ENCODE measurements at regions not wholly inside any gene's neighbourhood (a gene's known extent, or its start where the extent isn't known, plus 50 kb on each side); places are given as distances from the start of the nearest gene placed in this dataset.

- no peak overlapping the region for H3K27ac ChIP-seq
- no peak for TF ChIP-seq CTCF (conservative IDR thresholded peaks at IDR 0.05)
Observed at GRCh38 chr6:163687075-163687474, 272.6 kb downstream of the QKI start.

- no peak overlapping the region for H3K27ac ChIP-seq
- TF ChIP-seq CTCF (conservative IDR thresholded peaks at IDR 0.05), result no peak
Observed at GRCh38 chr6:163686301-163686700, 271.8 kb downstream of the QKI start.

- no peak overlapping the region for H3K27ac ChIP-seq
- no peak for TF ChIP-seq CTCF (conservative IDR thresholded peaks at IDR 0.05)
Observed at GRCh38 chr6:163683105-163683622, 268.6 kb downstream of the QKI start.

- no peak overlapping the region for H3K27ac ChIP-seq
- no peak for TF ChIP-seq CTCF (conservative IDR thresholded peaks at IDR 0.05)
Observed at GRCh38 chr6:163679753-163680152, 265.2 kb downstream of the QKI start.

- TF ChIP-seq CTCF (conservative IDR thresholded peaks at IDR 0.05), result no peak
- H3K27ac ChIP-seq, result no peak overlapping the region
Observed at GRCh38 chr6:163679012-163679660, 264.6 kb downstream of the QKI start.

GRCh38 chr6:163675611-163676010 lies 261.1 kb downstream of the QKI start:
- no peak for TF ChIP-seq CTCF (conservative IDR thresholded peaks at IDR 0.05)
- H3K27ac ChIP-seq, result no peak overlapping the region

- no peak overlapping the region for H3K27ac ChIP-seq
- no peak for TF ChIP-seq CTCF (conservative IDR thresholded peaks at IDR 0.05)
Observed at GRCh38 chr6:163672710-163673109, 258.2 kb downstream of the QKI start.
